Vagina (tissue), 2 donors: ENCODE measurements at regions not wholly inside any gene's neighbourhood (a gene's known extent, or its start where the extent isn't known, plus 50 kb on each side); places are given as distances from the start of the nearest gene placed in this dataset.

Source experiments
- CTCF ChIP-seq, 3 experiments: fragments of 450-650 bp in 2 of 3; fragments of 200-600 bp in 1 of 3; sonication (generic) in 1 of 3; IDR thresholded peaks; one replicate each; pipeline ENCODE4 v1.5.1; 2017 to 2019; ENCODE audit warnings: antibody characterized with exemption in 3 of 3, mild to moderate bottlenecking in 2 of 3, moderate library complexity in 2 of 3
- POLR2A ChIP-seq, 2 donors: fragments of 450-650 bp; IDR thresholded peaks; one replicate each; pipeline ENCODE4 v1.6.1; 2017; ENCODE audit warnings: antibody characterized with exemption in 2 of 2, mild to moderate bottlenecking in 2 of 2, moderate library complexity in 2 of 2
- POLR2AphosphoS5 ChIP-seq, 2 donors: sonication (generic); formaldehyde crosslinking; IDR thresholded peaks; one replicate each; pipeline ENCODE4 v1.9.0; 2017; ENCODE audit warnings: antibody characterized with exemption in 2 of 2, mild to moderate bottlenecking in 2 of 2, low read depth in 1 of 2; ENCODE audit not compliant: insufficient read depth in 1 of 2

GRCh38 chr5:3092664-3093063, 341.2 kb upstream of the IRX2 start:
- TF ChIP-seq CTCF (IDR thresholded peaks at IDR 0.05): no peak
- no peak for TF ChIP-seq POLR2AphosphoS5 (IDR thresholded peaks at IDR 0.05; ENCODE audit: insufficient read depth in 1 of 2, low read depth in 1 of 2)
- TF ChIP-seq POLR2A (IDR thresholded peaks at IDR 0.05): no peak
